ENCODE measurements at regions not wholly inside any gene's neighbourhood (a gene's known extent, or its start where the extent isn't known, plus 50 kb on each side); places are given as distances from the start of the nearest gene placed in this dataset.

DNA sequence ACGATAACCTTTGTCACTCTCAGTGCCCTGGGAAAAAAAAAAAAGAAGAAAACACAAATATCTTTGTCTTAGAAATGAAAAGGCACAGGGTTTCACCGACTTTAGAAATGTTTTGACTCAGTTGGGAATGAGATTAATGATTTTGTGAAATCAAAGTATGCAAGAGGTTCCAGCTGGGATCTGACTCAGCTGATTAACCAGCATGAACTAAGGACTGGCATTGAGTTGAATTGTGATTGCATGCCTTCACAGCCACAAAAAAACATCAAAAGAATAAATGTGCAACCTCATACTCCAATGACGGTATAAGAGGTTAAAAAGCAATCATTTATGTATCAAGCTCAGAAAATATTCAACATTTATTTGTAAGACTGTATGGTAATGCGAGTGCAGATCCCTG is 566.6 kb upstream of the DSEL start:
- no peak for TF ChIP-seq POLR2A (IDR thresholded peaks at IDR 0.05)
- TF ChIP-seq, protein P1, sequence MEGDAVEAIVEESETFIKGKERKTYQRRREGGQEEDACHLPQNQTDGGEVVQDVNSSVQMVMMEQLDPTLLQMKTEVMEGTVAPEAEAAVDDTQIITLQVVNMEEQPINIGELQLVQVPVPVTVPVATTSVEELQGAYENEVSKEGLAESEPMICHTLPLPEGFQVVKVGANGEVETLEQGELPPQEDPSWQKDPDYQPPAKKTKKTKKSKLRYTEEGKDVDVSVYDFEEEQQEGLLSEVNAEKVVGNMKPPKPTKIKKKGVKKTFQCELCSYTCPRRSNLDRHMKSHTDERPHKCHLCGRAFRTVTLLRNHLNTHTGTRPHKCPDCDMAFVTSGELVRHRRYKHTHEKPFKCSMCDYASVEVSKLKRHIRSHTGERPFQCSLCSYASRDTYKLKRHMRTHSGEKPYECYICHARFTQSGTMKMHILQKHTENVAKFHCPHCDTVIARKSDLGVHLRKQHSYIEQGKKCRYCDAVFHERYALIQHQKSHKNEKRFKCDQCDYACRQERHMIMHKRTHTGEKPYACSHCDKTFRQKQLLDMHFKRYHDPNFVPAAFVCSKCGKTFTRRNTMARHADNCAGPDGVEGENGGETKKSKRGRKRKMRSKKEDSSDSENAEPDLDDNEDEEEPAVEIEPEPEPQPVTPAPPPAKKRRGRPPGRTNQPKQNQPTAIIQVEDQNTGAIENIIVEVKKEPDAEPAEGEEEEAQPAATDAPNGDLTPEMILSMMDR (IDR thresholded peaks at IDR 0.05) = no peak
